SK-N-SH treated with all-trans-retinoic acid at 6 μM for 48 hours (cell line): ENCODE measurements at regions not wholly inside any gene's neighbourhood (a gene's known extent, or its start where the extent isn't known, plus 50 kb on each side); places are given as distances from the start of the nearest gene placed in this dataset.

ENCODE experiments used
- ATAC-seq: fragments of 200-7000 bp; cut with Tn5 transposase; 3 replicates; pipeline ENCODE4 v1.9.1; 2020; ENCODE audit warnings: mild to moderate bottlenecking, moderate library complexity
- ARNTL ChIP-seq: fragments of 450-650 bp; formaldehyde crosslinking; IDR thresholded peaks from 2 replicates; pipeline ENCODE4 v1.5.0; 2020; ENCODE audit warnings: low read depth, mild to moderate bottlenecking, moderate library complexity, borderline replicate concordance
- BACH2 ChIP-seq: fragments of 250-450 bp; sonication (Bioruptor Pico); IDR thresholded peaks from 2 replicates; pipeline ENCODE4 v1.9.0; 2021; ENCODE audit warnings: mild to moderate bottlenecking, borderline replicate concordance
- CREB5 ChIP-seq: fragments of 250-450 bp; sonication (Bioruptor Pico); IDR thresholded peaks from 2 replicates; pipeline ENCODE4 v1.5.1; 2020; ENCODE audit warnings: low read depth, mild to moderate bottlenecking, moderate library complexity
- ESRRG ChIP-seq: fragments of 250-450 bp; sonication (Bioruptor Pico); IDR thresholded peaks from 2 replicates; pipeline ENCODE4 v1.6.1; 2021; ENCODE audit warnings: mild to moderate bottlenecking
- GLIS3 ChIP-seq: fragments of 250-450 bp; sonication (Bioruptor Pico); IDR thresholded peaks from 2 replicates; pipeline ENCODE4 v1.5.0; 2020; ENCODE audit warnings: mild to moderate bottlenecking, moderate library complexity
- ISL1 ChIP-seq: fragments of 250-450 bp; sonication (Bioruptor Pico); IDR thresholded peaks from 2 replicates; pipeline ENCODE4 v2.1.2; 2022; ENCODE audit warnings: mild to moderate bottlenecking, moderate library complexity
- OSR1 ChIP-seq: fragments of 250-450 bp; sonication (Bioruptor Pico); IDR thresholded peaks from 2 replicates; pipeline ENCODE4 v1.8.0; 2022; ENCODE audit warnings: moderate library complexity, mild to moderate bottlenecking, inconsistent platforms
- POU6F1 ChIP-seq: fragments of 250-450 bp; sonication (Bioruptor Pico); IDR thresholded peaks from 2 replicates; pipeline ENCODE4 v1.8.0; 2021; ENCODE audit warnings: low read depth, mild to moderate bottlenecking, moderate library complexity, borderline replicate concordance
- PPARA ChIP-seq: fragments of 250-450 bp; sonication (Bioruptor Pico); IDR thresholded peaks from 2 replicates; pipeline ENCODE4 v1.5.0; 2020; ENCODE audit warnings: mild to moderate bottlenecking, borderline replicate concordance
- RARB ChIP-seq: fragments of 250-450 bp; sonication (Bioruptor Pico); IDR thresholded peaks from 2 replicates; pipeline ENCODE4 v1.8.0; 2021; ENCODE audit warnings: mild to moderate bottlenecking, moderate library complexity
- SNAI2 ChIP-seq: fragments of 250-450 bp; sonication (Bioruptor Pico); IDR thresholded peaks from 2 replicates; pipeline ENCODE4 v1.5.0; 2020; ENCODE audit warnings: mild to moderate bottlenecking, moderate library complexity
- TCF4 ChIP-seq: fragments of 250-450 bp; sonication (Bioruptor Pico); IDR thresholded peaks from 2 replicates; pipeline ENCODE4 v1.8.0; 2021; ENCODE audit warnings: mild to moderate bottlenecking, moderate library complexity, borderline replicate concordance
- TOX ChIP-seq: fragments of 250-450 bp; sonication (Bioruptor Pico); IDR thresholded peaks from 2 replicates; pipeline ENCODE4 v1.8.0; 2021; ENCODE audit warnings: mild to moderate bottlenecking, moderate library complexity, borderline replicate concordance
- ZC3H10 ChIP-seq: fragments of 250-450 bp; sonication (Bioruptor Pico); IDR thresholded peaks from 2 replicates; pipeline ENCODE4 v1.5.1; 2021; ENCODE audit warnings: mild to moderate bottlenecking, moderate library complexity
- ZFP3 ChIP-seq: fragments of 250-450 bp; sonication (Bioruptor Pico); IDR thresholded peaks from 2 replicates; pipeline ENCODE4 v1.5.0; 2020; ENCODE audit warnings: mild to moderate bottlenecking, moderate library complexity
- ZFP30 ChIP-seq: fragments of 450-650 bp; formaldehyde crosslinking; IDR thresholded peaks from 2 replicates; pipeline ENCODE4 v1.5.0; 2022; ENCODE audit warnings: mild to moderate bottlenecking, moderate library complexity
- ZNF565 ChIP-seq: fragments of 450-650 bp; formaldehyde crosslinking; conservative IDR thresholded peaks from 2 replicates; pipeline ENCODE4 v1.5.0; 2020; ENCODE audit warnings: low read depth, mild to moderate bottlenecking, moderate library complexity
- ZNF70 ChIP-seq: fragments of 450-650 bp; formaldehyde crosslinking; IDR thresholded peaks from 2 replicates; pipeline ENCODE4 v1.5.0; 2020; ENCODE audit warnings: mild to moderate bottlenecking, moderate library complexity
- ZNF8 ChIP-seq: fragments of 450-650 bp; formaldehyde crosslinking; IDR thresholded peaks from 2 replicates; pipeline ENCODE4 v1.5.0; 2020; ENCODE audit warnings: mild to moderate bottlenecking, moderate library complexity
- TF ChIP-seq, protein P1 (sequence below): fragments of 250-450 bp; sonication (Bioruptor Pico); IDR thresholded peaks from 2 replicates; pipeline ENCODE4 v1.5.0; 2020; ENCODE audit warnings: mild to moderate bottlenecking, moderate library complexity
- TF ChIP-seq, protein P2 (sequence below): fragments of 250-450 bp; sonication (Bioruptor Pico); IDR thresholded peaks from 2 replicates; pipeline ENCODE4 v1.8.0; 2020; ENCODE audit warnings: mild to moderate bottlenecking, moderate library complexity, borderline replicate concordance
- TF ChIP-seq, protein P3 (sequence below): fragments of 250-450 bp; sonication (Bioruptor Pico); IDR thresholded peaks from 2 replicates; pipeline ENCODE4 v1.5.1; 2021; ENCODE audit warnings: mild to moderate bottlenecking, moderate library complexity

GRCh38 chr6:1124885-1125284 lies 187.0 kb upstream of the FOXQ1 start:
- no peak for ATAC-seq
- TF ChIP-seq BACH2 (CRISPR knock-in tag) (no peak), SNAI2 (CRISPR knock-in tag) (no peak), CREB5 (no peak), ZNF70 (CRISPR knock-in tag) (no peak), RARB (CRISPR knock-in tag) (no peak), PPARA (CRISPR knock-in tag) (no peak), POU6F1 (no peak), ISL1 (CRISPR knock-in tag) (no peak), ZFP30 (CRISPR knock-in tag) (no peak), ZNF565 (CRISPR knock-in tag) (no peak), ESRRG (CRISPR knock-in tag) (no peak), ZNF8 (CRISPR knock-in tag) (no peak), ZFP3 (CRISPR knock-in tag) (no peak), TOX (CRISPR knock-in tag) (no peak), OSR1 (CRISPR knock-in tag) (no peak), ZC3H10 (no peak)
- TF ChIP-seq, protein P1, sequence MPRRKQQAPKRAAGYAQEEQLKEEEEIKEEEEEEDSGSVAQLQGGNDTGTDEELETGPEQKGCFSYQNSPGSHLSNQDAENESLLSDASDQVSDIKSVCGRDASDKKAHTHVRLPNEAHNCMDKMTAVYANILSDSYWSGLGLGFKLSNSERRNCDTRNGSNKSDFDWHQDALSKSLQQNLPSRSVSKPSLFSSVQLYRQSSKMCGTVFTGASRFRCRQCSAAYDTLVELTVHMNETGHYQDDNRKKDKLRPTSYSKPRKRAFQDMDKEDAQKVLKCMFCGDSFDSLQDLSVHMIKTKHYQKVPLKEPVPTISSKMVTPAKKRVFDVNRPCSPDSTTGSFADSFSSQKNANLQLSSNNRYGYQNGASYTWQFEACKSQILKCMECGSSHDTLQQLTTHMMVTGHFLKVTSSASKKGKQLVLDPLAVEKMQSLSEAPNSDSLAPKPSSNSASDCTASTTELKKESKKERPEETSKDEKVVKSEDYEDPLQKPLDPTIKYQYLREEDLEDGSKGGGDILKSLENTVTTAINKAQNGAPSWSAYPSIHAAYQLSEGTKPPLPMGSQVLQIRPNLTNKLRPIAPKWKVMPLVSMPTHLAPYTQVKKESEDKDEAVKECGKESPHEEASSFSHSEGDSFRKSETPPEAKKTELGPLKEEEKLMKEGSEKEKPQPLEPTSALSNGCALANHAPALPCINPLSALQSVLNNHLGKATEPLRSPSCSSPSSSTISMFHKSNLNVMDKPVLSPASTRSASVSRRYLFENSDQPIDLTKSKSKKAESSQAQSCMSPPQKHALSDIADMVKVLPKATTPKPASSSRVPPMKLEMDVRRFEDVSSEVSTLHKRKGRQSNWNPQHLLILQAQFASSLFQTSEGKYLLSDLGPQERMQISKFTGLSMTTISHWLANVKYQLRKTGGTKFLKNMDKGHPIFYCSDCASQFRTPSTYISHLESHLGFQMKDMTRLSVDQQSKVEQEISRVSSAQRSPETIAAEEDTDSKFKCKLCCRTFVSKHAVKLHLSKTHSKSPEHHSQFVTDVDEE (CRISPR knock-in tag): no peak
- TF ChIP-seq, protein P2, sequence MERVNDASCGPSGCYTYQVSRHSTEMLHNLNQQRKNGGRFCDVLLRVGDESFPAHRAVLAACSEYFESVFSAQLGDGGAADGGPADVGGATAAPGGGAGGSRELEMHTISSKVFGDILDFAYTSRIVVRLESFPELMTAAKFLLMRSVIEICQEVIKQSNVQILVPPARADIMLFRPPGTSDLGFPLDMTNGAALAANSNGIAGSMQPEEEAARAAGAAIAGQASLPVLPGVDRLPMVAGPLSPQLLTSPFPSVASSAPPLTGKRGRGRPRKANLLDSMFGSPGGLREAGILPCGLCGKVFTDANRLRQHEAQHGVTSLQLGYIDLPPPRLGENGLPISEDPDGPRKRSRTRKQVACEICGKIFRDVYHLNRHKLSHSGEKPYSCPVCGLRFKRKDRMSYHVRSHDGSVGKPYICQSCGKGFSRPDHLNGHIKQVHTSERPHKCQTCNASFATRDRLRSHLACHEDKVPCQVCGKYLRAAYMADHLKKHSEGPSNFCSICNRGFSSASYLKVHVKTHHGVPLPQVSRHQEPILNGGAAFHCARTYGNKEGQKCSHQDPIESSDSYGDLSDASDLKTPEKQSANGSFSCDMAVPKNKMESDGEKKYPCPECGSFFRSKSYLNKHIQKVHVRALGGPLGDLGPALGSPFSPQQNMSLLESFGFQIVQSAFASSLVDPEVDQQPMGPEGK: no peak
- TF ChIP-seq, protein P3, sequence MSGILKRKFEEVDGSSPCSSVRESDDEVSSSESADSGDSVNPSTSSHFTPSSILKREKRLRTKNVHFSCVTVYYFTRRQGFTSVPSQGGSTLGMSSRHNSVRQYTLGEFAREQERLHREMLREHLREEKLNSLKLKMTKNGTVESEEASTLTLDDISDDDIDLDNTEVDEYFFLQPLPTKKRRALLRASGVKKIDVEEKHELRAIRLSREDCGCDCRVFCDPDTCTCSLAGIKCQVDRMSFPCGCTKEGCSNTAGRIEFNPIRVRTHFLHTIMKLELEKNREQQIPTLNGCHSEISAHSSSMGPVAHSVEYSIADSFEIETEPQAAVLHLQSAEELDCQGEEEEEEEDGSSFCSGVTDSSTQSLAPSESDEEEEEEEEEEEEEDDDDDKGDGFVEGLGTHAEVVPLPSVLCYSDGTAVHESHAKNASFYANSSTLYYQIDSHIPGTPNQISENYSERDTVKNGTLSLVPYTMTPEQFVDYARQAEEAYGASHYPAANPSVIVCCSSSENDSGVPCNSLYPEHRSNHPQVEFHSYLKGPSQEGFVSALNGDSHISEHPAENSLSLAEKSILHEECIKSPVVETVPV (CRISPR knock-in tag): no peak

- no peak for ATAC-seq
- TF ChIP-seq, protein P2: no peak
- TF ChIP-seq GLIS3: no peak
- no peak for TF ChIP-seq ARNTL (CRISPR knock-in tag)
- TF ChIP-seq, protein P3 (CRISPR knock-in tag): no peak
- TF ChIP-seq ZC3H10: no peak
- TF ChIP-seq TCF4 (CRISPR knock-in tag): no peak
- no peak for TF ChIP-seq ISL1 (CRISPR knock-in tag)
- TF ChIP-seq BACH2 (CRISPR knock-in tag): no peak
- no peak for TF ChIP-seq PPARA (CRISPR knock-in tag)
- TF ChIP-seq OSR1 (CRISPR knock-in tag): no peak
- TF ChIP-seq TOX (CRISPR knock-in tag): no peak
Observed at GRCh38 chr6:1123386-1124375, 188.2 kb upstream of the FOXQ1 start.
